ENCODE measurements at regions not wholly inside any gene's neighbourhood (a gene's known extent, or its start where the extent isn't known, plus 50 kb on each side); places are given as distances from the start of the nearest gene placed in this dataset.

DNA sequence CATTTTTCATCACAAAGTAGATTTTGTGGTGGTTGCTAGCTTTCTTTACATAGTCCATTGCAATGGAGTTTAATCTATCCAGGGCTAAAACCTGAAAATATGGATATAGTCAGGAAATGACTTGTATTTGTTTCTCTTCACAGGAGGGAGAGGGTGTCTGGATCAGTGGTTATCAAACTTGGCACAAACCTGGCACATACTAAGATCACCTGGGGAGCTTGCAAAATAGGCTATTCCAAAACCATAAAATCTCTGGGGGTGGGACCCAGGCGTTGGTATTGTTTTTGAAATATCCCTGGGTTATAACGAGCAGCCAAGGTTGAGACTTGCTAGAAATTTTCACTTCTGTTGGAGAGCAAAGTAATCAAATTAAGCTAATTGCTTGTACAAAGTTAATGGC lies 179.9 kb downstream of the PCSK1 start:
- no peak overlapping the region for H3K27ac Mint-ChIP-seq (ENCODE audit: unreplicated experiment)
- TF ChIP-seq, protein P1, sequence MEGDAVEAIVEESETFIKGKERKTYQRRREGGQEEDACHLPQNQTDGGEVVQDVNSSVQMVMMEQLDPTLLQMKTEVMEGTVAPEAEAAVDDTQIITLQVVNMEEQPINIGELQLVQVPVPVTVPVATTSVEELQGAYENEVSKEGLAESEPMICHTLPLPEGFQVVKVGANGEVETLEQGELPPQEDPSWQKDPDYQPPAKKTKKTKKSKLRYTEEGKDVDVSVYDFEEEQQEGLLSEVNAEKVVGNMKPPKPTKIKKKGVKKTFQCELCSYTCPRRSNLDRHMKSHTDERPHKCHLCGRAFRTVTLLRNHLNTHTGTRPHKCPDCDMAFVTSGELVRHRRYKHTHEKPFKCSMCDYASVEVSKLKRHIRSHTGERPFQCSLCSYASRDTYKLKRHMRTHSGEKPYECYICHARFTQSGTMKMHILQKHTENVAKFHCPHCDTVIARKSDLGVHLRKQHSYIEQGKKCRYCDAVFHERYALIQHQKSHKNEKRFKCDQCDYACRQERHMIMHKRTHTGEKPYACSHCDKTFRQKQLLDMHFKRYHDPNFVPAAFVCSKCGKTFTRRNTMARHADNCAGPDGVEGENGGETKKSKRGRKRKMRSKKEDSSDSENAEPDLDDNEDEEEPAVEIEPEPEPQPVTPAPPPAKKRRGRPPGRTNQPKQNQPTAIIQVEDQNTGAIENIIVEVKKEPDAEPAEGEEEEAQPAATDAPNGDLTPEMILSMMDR (IDR thresholded peaks at IDR 0.05) = no peak

DNA sequence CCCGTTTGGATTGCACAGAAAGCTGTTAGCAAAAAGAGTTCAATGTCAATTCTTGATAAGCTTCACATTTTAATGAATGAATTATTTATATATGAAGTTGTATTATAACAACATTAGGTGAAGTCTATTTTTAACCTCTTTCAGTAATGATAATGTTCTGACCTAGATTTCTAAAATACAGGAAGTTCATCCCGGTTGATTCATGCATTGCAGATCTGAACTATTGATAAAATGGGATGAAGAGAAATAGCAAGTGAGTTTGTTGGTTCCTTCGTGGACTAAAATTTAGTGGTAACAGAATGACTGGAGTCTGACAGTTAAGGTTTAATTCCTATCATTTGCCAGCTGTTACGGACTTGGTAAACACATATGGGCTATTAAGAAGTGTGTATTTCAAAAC lies 180.5 kb downstream of the PCSK1 start:
- no peak for DNase-seq (ENCODE audit: low spot score)
- Mint-ChIP-seq H3K36me3 (ENCODE audit: low read depth) (peaks cover 3% of the 10 kb centered on the region), H3K4me3 (ENCODE audit: unreplicated experiment) (no peak overlapping the region), H3K9me3 (ENCODE audit: low read depth) (peaks cover 3% of the 10 kb centered on the region), H3K4me1 (ENCODE audit: low read depth) (peaks cover 50% of the 10 kb centered on the region), H3K27me3 (ENCODE audit: low read depth) (no peaks in the 10 kb centered on the region), H3K27ac (ENCODE audit: unreplicated experiment) (no peak overlapping the region)
- TF ChIP-seq, protein P1 (IDR thresholded peaks at IDR 0.05) = no peak

More for the DNA sequence above, 179.9 kb downstream of the PCSK1 start:
- DNase-seq (ENCODE audit: low spot score) = no peak
- no peak overlapping the region for H3K4me3 Mint-ChIP-seq (ENCODE audit: unreplicated experiment)
- peaks cover 3% of the 10 kb centered on the region for H3K9me3 Mint-ChIP-seq (ENCODE audit: low read depth)
- peaks cover 51% of the 10 kb centered on the region for H3K4me1 Mint-ChIP-seq (ENCODE audit: low read depth)
- H3K27me3 Mint-ChIP-seq (ENCODE audit: low read depth) = no peaks in the 10 kb centered on the region
- H3K36me3 Mint-ChIP-seq (ENCODE audit: low read depth) = peaks cover 3% of the 10 kb centered on the region

DNA sequence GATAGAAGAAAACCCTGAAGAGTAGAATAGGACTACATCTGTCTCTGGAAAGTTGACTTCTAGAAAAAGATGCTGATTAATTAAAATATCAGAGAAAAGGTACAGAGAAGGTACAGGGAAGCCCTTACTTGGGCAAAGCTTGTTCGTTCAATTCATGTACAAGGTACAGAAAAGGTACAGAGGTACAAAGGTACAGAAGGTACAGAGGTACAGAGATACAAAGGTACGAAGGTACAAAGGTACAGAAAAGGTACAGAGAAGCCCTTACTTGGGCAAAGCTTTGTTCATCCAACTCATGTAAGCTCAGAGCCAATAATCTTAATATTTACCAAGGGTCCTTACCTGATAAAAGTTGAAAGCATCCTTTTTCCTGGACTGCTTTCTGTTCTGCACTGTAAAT lies 182.3 kb downstream of the PCSK1 start:
- no peak overlapping the region for H3K4me3 Mint-ChIP-seq (ENCODE audit: unreplicated experiment)
- no peaks in the 10 kb centered on the region for H3K27me3 Mint-ChIP-seq (ENCODE audit: low read depth)
- no peak for DNase-seq (ENCODE audit: low spot score)
- TF ChIP-seq, protein P1 (IDR thresholded peaks at IDR 0.05) = no peak
- peaks cover 3% of the 10 kb centered on the region for H3K36me3 Mint-ChIP-seq (ENCODE audit: low read depth)
- peaks cover 3% of the 10 kb centered on the region for H3K9me3 Mint-ChIP-seq (ENCODE audit: low read depth)
- H3K4me1 Mint-ChIP-seq (ENCODE audit: low read depth) = peaks cover 47% of the 10 kb centered on the region
- H3K27ac Mint-ChIP-seq (ENCODE audit: unreplicated experiment) = no peak overlapping the region

GRCh38 chr5:96248131-96248530 lies 184.9 kb downstream of the PCSK1 start:
- Mint-ChIP-seq H3K27me3 (ENCODE audit: low read depth) (no peaks in the 10 kb centered on the region), H3K4me3 (ENCODE audit: unreplicated experiment) (no peak overlapping the region), H3K27ac (ENCODE audit: unreplicated experiment) (no peak overlapping the region), H3K4me1 (ENCODE audit: low read depth) (peaks cover 56% of the 10 kb centered on the region), H3K9me3 (ENCODE audit: low read depth) (peaks cover 3% of the 10 kb centered on the region), H3K36me3 (ENCODE audit: low read depth) (peaks cover 3% of the 10 kb centered on the region)
- TF ChIP-seq, protein P1 (IDR thresholded peaks at IDR 0.05) = no peak
- DNase-seq (ENCODE audit: low spot score) = no peak

DNA sequence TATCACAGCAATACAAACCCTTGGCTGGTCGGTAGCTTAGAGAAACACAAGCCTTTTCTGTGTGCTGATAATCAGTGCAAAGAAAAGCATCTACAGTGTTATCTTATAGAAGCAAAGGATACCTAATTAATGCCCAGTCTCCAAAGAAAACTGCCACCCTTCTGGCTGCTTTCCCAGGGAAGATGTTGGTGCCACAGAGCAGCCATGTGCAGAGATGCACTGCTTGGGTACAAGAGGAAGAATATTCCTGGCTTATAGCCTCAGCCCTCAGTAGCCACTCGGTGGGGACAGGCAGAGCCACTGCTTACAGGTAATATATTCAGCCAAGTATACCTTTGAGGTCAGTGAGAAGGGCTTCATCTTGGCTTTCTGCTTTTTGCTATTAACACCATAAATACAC lies 185.3 kb downstream of the PCSK1 start:
- Mint-ChIP-seq H3K4me1 (ENCODE audit: low read depth) (peaks cover 56% of the 10 kb centered on the region), H3K36me3 (ENCODE audit: low read depth) (peaks cover 2% of the 10 kb centered on the region), H3K9me3 (ENCODE audit: low read depth) (peaks cover under 1% of the 10 kb centered on the region), H3K27ac (ENCODE audit: unreplicated experiment) (peak overlapping the region; percentile 33), H3K4me3 (ENCODE audit: unreplicated experiment) (no peak overlapping the region), H3K27me3 (ENCODE audit: low read depth) (no peaks in the 10 kb centered on the region)
- no peak for DNase-seq (ENCODE audit: low spot score)
- TF ChIP-seq, protein P1 (IDR thresholded peaks at IDR 0.05) = no peak
